GM23338 (cell line): ENCODE measurements at regions not wholly inside any gene's neighbourhood (a gene's known extent, or its start where the extent isn't known, plus 50 kb on each side); places are given as distances from the start of the nearest gene placed in this dataset.

Experiments used
- ATAC-seq: fragments of 200-7000 bp; cut with Tn5 transposase; 3 replicates; pipeline ENCODE4 v1.9.1; 2020
- DNase-seq: peaks from one replicate; pipeline ENCODE4 v3.0.0-alpha.2; 2015; ENCODE audit warnings: low spot score
- H2AFZ ChIP-seq: fragments of 200-600 bp; sonication (generic); 2 replicates; pipeline ENCODE4 v1.8.0; 2016; ENCODE audit warnings: antibody characterized with exemption, mild to moderate bottlenecking, moderate library complexity
- H3F3A ChIP-seq: fragments of 200-600 bp; sonication (generic); replicated peaks from 2 replicates; pipeline ENCODE4 v1.8.0; 2017; ENCODE audit warnings: antibody characterized with exemption, mixed run types, low read depth
- H3K27ac ChIP-seq: fragments of 200-600 bp; sonication (generic); 2 replicates; pipeline ENCODE4 v1.6.1; 2016; ENCODE audit warnings: low read depth
- H3K27me3 ChIP-seq: fragments of 200-600 bp; sonication (generic); 2 replicates; pipeline ENCODE4 v1.8.0; 2016; ENCODE audit warnings: mild to moderate bottlenecking, mixed run types, moderate library complexity; ENCODE audit not compliant: insufficient read depth
- H3K36me3 ChIP-seq: fragments of 200-600 bp; sonication (generic); 2 replicates; pipeline ENCODE4 v1.8.0; 2016; ENCODE audit warnings: mild to moderate bottlenecking; ENCODE audit not compliant: insufficient read depth
- H3K4me1 ChIP-seq: fragments of 200-600 bp; sonication (generic); 2 replicates; pipeline ENCODE4 v1.8.0; 2016; ENCODE audit warnings: mild to moderate bottlenecking, moderate library complexity; ENCODE audit not compliant: insufficient read depth
- H3K4me2 ChIP-seq: fragments of 200-600 bp; sonication (generic); 2 replicates; pipeline ENCODE4 v1.7.1; 2017; ENCODE audit warnings: mixed run types
- H3K4me3 ChIP-seq: fragments of 200-600 bp; sonication (generic); 2 replicates; pipeline ENCODE4 v1.6.1; 2016; ENCODE audit warnings: mixed run types
- H3K79me2 ChIP-seq: fragments of 200-600 bp; sonication (generic); replicated peaks from 2 replicates; pipeline ENCODE4 v1.8.0; 2017; ENCODE audit warnings: mild to moderate bottlenecking; ENCODE audit not compliant: insufficient read depth
- H3K9me2 ChIP-seq: fragments of 200-600 bp; sonication (generic); 2 replicates; pipeline ENCODE4 v1.8.0; 2017; ENCODE audit not compliant: insufficient read depth
- H4K20me1 ChIP-seq: fragments of 200-600 bp; sonication (generic); replicated peaks from 2 replicates; pipeline ENCODE4 v1.8.0; 2017; ENCODE audit warnings: mild to moderate bottlenecking; ENCODE audit not compliant: insufficient read depth
- H3K27ac Mint-ChIP-seq: 2 replicates; pipeline ENCODE4 v1.8.0; 2020; ENCODE audit warnings: inconsistent platforms, mild to moderate bottlenecking, moderate library complexity, mixed read lengths
- H3K27me3 Mint-ChIP-seq: 3 replicates; pipeline ENCODE4 v1.8.0; 2022; ENCODE audit warnings: low read depth, mild to moderate bottlenecking, moderate library complexity, mixed read lengths, inconsistent platforms; ENCODE audit not compliant: insufficient read depth, poor library complexity
- H3K36me3 Mint-ChIP-seq: 3 replicates; pipeline ENCODE4 v1.8.0; 2021; ENCODE audit warnings: low read depth, mild to moderate bottlenecking, inconsistent platforms, moderate library complexity, mixed read lengths
- H3K4me1 Mint-ChIP-seq: 3 replicates; pipeline ENCODE4 v1.8.0; 2020; ENCODE audit warnings: mild to moderate bottlenecking, inconsistent platforms, mixed read lengths
- H3K4me3 Mint-ChIP-seq: 3 replicates; pipeline ENCODE4 v1.8.0; 2021; ENCODE audit warnings: moderate library complexity, mild to moderate bottlenecking, inconsistent platforms, mixed read lengths
- H3K9me3 Mint-ChIP-seq: 3 replicates; pipeline ENCODE4 v1.8.0; 2020; ENCODE audit warnings: moderate library complexity, mild to moderate bottlenecking, inconsistent platforms, mixed read lengths
- CTCF ChIP-seq, 2 experiments: fragments of 200-600 bp in 1 of 2; sonication (generic) in 1 of 2; conservative IDR thresholded peaks; 2 replicates each; pipeline versions ENCODE4 v1.5.1 to v1.6.1; 2016 to 2017; ENCODE audit warnings: antibody characterized with exemption in 2 of 2, low read depth in 2 of 2, mild to moderate bottlenecking in 2 of 2, moderate library complexity in 1 of 2
- EZH2phosphoT487 ChIP-seq: fragments of 200-600 bp; sonication (generic); IDR thresholded peaks from one replicate; pipeline ENCODE4 v1.8.1; 2018; ENCODE audit warnings: antibody characterized with exemption; ENCODE audit not compliant: unreplicated experiment
- NANOG ChIP-seq: IDR thresholded peaks from 2 replicates; pipeline ENCODE4 v1.6.1; 2016; ENCODE audit warnings: antibody characterized with exemption, borderline replicate concordance
- POLR2AphosphoS5 ChIP-seq: IDR thresholded peaks from 2 replicates; pipeline ENCODE4 v1.6.1; 2016; ENCODE audit warnings: antibody characterized with exemption, low read depth
- REST ChIP-seq: IDR thresholded peaks from one replicate; pipeline ENCODE4 v1.6.1; 2018; ENCODE audit warnings: antibody characterized with exemption; ENCODE audit not compliant: unreplicated experiment
- ZNF331 ChIP-seq: fragments of 250-450 bp; sonication (Bioruptor Pico); IDR thresholded peaks from 2 replicates; pipeline ENCODE4 v1.5.0; 2020; ENCODE audit warnings: low read depth, mild to moderate bottlenecking, moderate library complexity
- ZNF462 ChIP-seq: fragments of 250-450 bp; sonication (Bioruptor Pico); IDR thresholded peaks from 2 replicates; pipeline ENCODE4 v1.5.0; 2020; ENCODE audit warnings: mild to moderate bottlenecking, moderate library complexity

GRCh38 chr14:78018283-78018682 lies 151.9 kb upstream of the NRXN3 start:
- Mint-ChIP-seq H3K4me3 (no peak overlapping the region), H3K36me3 (no peaks in the 10 kb centered on the region), H3K27me3 (no peaks in the 10 kb centered on the region), H3K9me3 (peaks cover 3% of the 10 kb centered on the region), H3K27ac (no peak overlapping the region), H3K4me1 (peaks cover 2% of the 10 kb centered on the region; the same call in 1 of the 3 replicates)
- no peak overlapping the region for H3K4me2 ChIP-seq
- no peak for ATAC-seq
- H3K4me3 ChIP-seq: no peak overlapping the region
- DNase-seq: no peak
- H3K27ac ChIP-seq: no peak overlapping the region
- no peaks in the 10 kb centered on the region for H3F3A ChIP-seq
- no peak overlapping the region for H2AFZ ChIP-seq
- no peak for TF ChIP-seq ZNF462 (CRISPR knock-in tag)
- no peak for TF ChIP-seq ZNF331
- TF ChIP-seq EZH2phosphoT487: no peak
- TF ChIP-seq POLR2AphosphoS5: no peak
- TF ChIP-seq NANOG: no peak
- no peak for TF ChIP-seq REST
- no peak for TF ChIP-seq CTCF (conservative IDR thresholded peaks at IDR 0.05; ENCODE audit: low read depth in 2 of 2)
- no peaks in the 10 kb centered on the region for H3K27me3 ChIP-seq
- no peaks in the 10 kb centered on the region for H3K9me2 ChIP-seq
- no peaks in the 10 kb centered on the region for H3K4me1 ChIP-seq
- H3K36me3 ChIP-seq: no peaks in the 10 kb centered on the region
- H3K79me2 ChIP-seq: no peaks in the 10 kb centered on the region
- H4K20me1 ChIP-seq: no peaks in the 10 kb centered on the region
